ENCODE measurements at regions not wholly inside any gene's neighbourhood (a gene's known extent, or its start where the extent isn't known, plus 50 kb on each side); places are given as distances from the start of the nearest gene placed in this dataset.

- DNase-seq: no peak
- no peak for TF ChIP-seq CTCF (IDR thresholded peaks at IDR 0.05)
- TF ChIP-seq POLR2A (IDR thresholded peaks at IDR 0.05): no peak
- H3K27me3 ChIP-seq: no peaks in the 10 kb centered on the region
- no peaks in the 10 kb centered on the region for H3K4me1 ChIP-seq
- H3K27ac ChIP-seq: no peak overlapping the region
- no peak for ATAC-seq
- H3K4me3 ChIP-seq: no peak overlapping the region
- intact Hi-C loops (cut with DNase I): no loop called here
- H3K9me3 ChIP-seq: no peaks in the 10 kb centered on the region
- no peaks in the 10 kb centered on the region for H3K36me3 ChIP-seq
Measured at GRCh38 chr18:28287146-28287545, 110.2 kb upstream of the CDH2 start.

GRCh38 chr18:28284132-28284531 lies 107.2 kb upstream of the CDH2 start:
- no peak overlapping the region for H3K27ac ChIP-seq
- H3K4me3 ChIP-seq: no peak overlapping the region
- 52% methylated on average over 5 of the region's 5 CpGs for WGBS (ENCODE audit: insufficient coverage, low coverage, low lambda C conversion rate, missing lambda C conversion rate)
- H3K36me3 ChIP-seq: no peaks in the 10 kb centered on the region
- intact Hi-C loops (cut with DNase I): no loop called here
- no peaks in the 10 kb centered on the region for H3K27me3 ChIP-seq
- TF ChIP-seq CTCF (IDR thresholded peaks at IDR 0.05) (no peak), POLR2A (IDR thresholded peaks at IDR 0.05) (no peak)
- DNase-seq (no peak), ATAC-seq (no peak)
- H3K4me1 ChIP-seq: no peaks in the 10 kb centered on the region
- no peaks in the 10 kb centered on the region for H3K9me3 ChIP-seq

GRCh38 chr18:28281400-28281799 lies 104.5 kb upstream of the CDH2 start:
- H3K4me1 ChIP-seq: no peaks in the 10 kb centered on the region

GRCh38 chr18:28269750-28270149 lies 92.8 kb upstream of the CDH2 start:
- no peak for ATAC-seq
- Histone ChIP-seq H3K4me3 (no peak overlapping the region), H3K27ac (no peak overlapping the region), H3K27me3 (no peaks in the 10 kb centered on the region), H3K36me3 (no peaks in the 10 kb centered on the region), H3K9me3 (no peaks in the 10 kb centered on the region), H3K4me1 (no peaks in the 10 kb centered on the region)
- 59% methylated on average over 2 of the region's 2 CpGs for WGBS (ENCODE audit: insufficient coverage, low coverage, low lambda C conversion rate, missing lambda C conversion rate)
- no peak for DNase-seq
- intact Hi-C loops (cut with DNase I): no loop called here
- TF ChIP-seq POLR2A (IDR thresholded peaks at IDR 0.05): no peak
- no peak for TF ChIP-seq CTCF (IDR thresholded peaks at IDR 0.05)

More at GRCh38 chr18:28281400-28281799, 104.5 kb upstream of the CDH2 start:
- intact Hi-C loops (cut with DNase I): no loop called here
- Histone ChIP-seq H3K9me3 (no peaks in the 10 kb centered on the region), H3K4me3 (no peak overlapping the region), H3K27me3 (no peaks in the 10 kb centered on the region), H3K27ac (no peak overlapping the region), H3K36me3 (no peaks in the 10 kb centered on the region)
- 20% methylated on average over 1 of the region's 2 CpGs for WGBS (ENCODE audit: insufficient coverage, low coverage, low lambda C conversion rate, missing lambda C conversion rate)
- ATAC-seq (no peak), DNase-seq (no peak)
- no peak for TF ChIP-seq POLR2A (IDR thresholded peaks at IDR 0.05)
- TF ChIP-seq CTCF (IDR thresholded peaks at IDR 0.05): no peak
